ENCODE measurements at regions not wholly inside any gene's neighbourhood (a gene's known extent, or its start where the extent isn't known, plus 50 kb on each side); places are given as distances from the start of the nearest gene placed in this dataset.

DNA sequence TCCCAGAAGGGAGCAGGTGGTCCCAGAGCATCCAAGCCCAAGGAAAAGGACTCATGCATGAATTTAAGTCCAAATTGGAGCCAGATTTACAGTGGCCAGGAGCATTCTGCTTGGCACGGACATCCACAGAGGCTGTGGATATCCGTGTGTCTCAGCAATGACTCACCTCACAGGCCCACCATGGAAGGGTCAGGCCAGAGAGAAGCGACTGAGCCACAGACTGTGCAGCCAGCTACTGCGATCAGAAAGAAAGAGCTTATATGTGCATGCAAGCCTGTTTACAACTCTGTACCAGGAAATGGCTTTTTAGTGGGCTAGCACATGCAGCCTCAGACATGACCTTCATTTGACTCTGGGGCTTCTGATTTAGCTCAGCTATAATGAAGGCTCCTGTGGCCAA, 231.0 kb downstream of the C16orf95 start:
- TF ChIP-seq, protein P1, sequence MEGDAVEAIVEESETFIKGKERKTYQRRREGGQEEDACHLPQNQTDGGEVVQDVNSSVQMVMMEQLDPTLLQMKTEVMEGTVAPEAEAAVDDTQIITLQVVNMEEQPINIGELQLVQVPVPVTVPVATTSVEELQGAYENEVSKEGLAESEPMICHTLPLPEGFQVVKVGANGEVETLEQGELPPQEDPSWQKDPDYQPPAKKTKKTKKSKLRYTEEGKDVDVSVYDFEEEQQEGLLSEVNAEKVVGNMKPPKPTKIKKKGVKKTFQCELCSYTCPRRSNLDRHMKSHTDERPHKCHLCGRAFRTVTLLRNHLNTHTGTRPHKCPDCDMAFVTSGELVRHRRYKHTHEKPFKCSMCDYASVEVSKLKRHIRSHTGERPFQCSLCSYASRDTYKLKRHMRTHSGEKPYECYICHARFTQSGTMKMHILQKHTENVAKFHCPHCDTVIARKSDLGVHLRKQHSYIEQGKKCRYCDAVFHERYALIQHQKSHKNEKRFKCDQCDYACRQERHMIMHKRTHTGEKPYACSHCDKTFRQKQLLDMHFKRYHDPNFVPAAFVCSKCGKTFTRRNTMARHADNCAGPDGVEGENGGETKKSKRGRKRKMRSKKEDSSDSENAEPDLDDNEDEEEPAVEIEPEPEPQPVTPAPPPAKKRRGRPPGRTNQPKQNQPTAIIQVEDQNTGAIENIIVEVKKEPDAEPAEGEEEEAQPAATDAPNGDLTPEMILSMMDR (IDR thresholded peaks at IDR 0.05; ENCODE audit: borderline replicate concordance, extremely low read depth, low read length, poor library complexity, severe bottlenecking) = no peak
- TF ChIP-seq EZH2 (IDR thresholded peaks at IDR 0.05; ENCODE audit: borderline replicate concordance, low read depth, low read length, severe bottlenecking) = no peak
